Hindlimb muscle (tissue), 1 donor: ENCODE measurements at regions not wholly inside any gene's neighbourhood (a gene's known extent, or its start where the extent isn't known, plus 50 kb on each side); places are given as distances from the start of the nearest gene placed in this dataset.

Experiments used
- DNase-seq: peaks from one replicate; pipeline ENCODE4 v3.0.0-alpha.2; 2013

DNA sequence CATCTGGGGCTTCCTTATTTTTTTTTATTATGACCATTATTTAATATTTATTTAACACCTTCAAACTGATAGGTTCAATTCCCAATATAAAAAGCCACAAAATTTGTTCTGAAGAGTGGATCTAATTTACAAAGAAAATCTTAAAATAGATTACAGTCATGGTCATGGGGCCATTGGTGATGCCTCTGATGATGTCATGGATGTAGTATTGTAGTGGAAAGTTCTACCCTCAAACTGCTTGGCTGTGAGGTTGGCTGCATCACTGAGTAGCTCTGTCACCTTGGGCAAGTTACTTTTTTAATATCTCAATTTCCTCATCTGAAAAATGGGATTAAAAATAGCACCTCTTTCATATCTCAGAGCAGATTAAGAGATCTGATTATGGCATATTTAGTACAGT is 128.5 kb downstream of the DKK1 start:
- no peak for DNase-seq

DNA sequence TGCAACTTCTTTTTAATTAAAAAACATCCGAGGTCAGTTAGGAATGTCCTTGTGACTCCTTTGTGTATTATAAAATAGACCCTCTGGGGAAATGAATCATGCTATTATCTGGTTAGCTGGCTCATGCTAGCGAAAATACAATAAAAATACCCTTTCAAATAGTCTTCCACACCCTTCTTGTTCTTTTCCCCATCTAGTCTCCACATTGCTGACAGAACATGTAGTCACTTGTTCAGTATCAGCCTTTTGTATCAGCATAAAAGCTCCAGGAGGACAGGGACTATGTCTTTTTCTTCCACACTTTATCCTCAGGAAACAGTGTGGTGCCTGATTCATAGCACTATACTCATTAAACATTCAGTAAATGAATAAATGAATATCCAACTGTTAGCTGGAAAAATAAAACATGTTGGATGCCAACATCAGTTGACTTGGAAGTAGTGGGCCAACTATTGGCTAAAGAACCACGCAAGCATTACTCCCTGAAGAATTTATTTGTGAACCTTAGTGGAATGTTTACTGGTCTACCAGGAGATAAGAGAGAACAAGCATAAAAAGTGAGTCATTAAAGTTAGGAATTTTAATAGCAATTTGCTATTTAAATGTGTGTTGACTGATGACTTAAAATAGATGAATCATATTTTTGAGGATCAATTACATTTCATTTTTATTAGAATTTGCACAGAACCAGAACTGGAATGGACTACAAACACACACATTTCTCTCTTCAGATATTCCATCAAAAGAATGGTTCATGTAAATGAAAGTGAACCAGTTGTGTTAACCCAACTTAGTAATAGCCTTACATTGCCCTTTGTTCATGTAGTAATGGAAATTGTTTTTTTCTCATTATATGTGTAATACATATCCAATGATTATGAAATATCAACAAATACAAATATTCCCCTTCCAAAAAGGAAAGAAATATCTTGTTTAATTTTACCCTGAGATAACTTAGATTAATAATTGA is 129.6 kb downstream of the DKK1 start:
- DNase-seq: no peak

DNA sequence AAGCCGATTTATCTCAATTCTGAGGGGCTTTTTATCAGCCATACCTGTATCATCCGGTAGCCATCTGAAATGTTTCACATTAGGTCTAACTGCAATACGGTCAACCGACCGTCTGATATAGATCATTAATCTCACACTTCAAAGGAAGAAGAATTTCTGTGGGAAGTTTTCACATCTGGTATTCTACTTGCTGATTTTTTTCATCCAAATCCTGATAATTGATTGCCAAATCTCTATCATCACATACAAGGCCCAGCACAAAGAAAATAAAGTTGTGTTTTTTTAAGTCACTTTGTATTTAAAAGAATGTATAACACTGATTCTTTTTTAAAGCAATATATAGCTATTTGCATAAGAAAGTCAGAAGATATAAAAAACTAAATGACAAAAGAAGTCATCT is 132.3 kb downstream of the DKK1 start:
- DNase-seq: no peak

DNA sequence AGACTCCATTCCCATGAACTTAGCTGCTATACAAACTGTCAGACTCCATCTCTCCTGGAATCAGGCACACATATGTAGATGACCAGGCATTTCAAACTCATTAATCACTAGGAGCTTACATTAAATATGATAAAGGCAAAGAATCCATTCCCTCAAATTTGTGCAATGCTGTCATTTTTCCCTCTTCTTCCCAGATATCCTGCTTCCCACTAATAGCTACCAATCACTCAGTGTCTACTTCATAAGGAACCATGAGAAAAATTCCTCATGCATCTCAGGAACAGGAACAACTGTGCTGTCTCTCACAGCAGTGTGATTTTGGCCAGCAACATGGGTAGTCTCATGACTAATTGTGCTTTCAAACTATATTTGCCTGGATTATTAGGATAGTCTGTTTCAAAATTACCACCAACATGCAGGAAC is 133.9 kb downstream of the DKK1 start:
- DNase-seq: no peak

DNA sequence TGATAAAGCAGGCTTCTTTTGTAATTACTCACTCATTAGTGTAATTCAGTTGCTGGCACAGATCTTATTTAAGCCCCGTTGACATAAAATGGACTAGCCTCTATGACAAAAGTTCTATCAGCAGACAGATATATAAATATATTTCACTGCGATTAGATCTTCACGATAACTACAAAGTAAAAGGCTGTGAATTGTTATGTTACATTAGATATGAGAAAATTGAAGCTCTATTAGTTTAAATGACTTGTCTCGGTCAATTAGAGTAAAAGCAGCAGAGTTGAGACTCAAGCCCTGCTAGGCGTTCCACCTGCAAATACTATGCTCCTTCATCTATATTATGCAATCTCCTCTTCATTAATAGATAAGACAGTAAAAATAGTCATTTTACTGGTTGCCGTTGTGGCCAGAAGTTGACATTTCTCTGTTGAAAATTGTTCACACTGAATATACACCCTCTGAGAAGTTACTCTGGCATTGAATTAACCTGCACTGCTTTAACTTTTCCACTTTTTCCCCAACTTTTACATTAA is 136.7 kb downstream of the DKK1 start:
- no peak for DNase-seq

DNA sequence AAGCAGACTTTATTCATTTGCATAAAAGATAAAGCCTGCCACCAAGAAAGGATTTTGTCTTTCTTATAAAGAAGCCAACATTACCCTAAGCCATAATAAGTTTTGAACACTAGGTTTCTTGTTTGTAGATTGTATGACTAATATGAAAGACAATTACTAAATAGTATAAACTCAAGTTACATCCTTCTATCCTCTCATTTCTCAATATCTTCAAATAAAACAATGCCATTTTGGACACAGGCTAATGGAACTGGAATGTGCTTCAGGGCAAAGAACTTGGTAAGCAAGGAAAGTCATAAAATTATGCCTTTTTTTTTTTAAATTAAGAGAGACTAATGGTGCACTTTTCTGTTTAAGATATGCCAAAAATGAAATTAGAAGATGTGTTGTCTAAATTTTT is 137.7 kb downstream of the DKK1 start:
- no peak for DNase-seq

DNA sequence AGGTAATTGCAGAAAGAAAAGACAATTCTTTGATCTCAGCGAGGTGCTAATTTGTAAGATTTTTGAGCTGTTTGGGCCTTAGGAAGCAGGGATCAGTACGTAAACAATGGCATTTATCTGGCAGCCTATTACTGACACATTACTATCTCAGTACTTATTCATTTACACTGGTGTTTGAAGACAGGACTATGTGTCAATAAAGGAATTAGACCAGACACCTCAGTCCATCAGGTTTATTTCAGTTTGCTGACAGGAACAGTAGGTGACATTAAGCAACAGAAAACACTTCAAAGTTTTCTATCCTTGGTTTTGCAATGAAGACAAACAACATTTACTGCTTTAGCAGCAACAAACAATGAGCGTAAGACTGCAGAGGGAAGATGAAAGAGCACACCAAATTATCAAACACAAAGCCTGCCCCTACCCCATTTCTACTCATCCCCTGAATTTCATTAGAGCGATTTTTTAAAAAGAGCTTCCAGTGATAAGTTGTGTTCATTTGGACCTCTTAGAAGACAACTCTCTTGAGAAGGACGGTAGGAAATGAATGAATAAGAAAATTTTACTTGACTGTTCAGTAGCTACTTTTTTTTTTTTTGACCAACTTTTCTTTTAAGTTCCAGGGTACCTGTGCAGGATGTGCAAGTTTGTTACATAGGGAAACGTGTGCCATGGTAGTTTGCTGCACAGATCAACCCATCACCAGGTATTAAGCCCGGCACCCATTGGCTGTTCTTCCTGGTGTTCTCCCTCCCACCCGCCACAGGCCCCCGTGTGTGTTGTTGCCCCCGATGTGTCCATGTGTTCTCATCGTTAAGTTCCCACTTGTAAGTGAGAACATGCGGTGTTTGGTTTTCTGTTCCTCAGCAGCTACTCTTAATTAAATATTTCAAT is 138.8 kb downstream of the DKK1 start:
- DNase-seq: no peak

DNA sequence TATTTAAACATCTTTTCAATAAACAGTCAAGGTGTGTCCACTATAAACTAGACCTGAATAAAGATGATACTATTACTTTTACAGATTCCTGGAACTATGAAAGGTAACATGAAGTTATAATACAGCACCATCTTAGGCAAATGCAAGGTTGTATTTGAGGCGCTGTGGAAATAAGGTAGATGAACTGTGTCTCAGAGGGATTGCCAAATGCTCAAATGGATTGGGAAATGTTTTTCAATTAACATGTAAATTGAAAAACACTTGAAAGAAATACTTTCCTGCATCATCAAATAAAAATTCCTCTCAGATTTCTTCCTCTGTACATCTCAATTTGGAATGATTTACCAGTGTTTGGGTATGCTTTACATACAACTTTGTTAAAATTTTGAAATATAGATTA is 139.4 kb downstream of the DKK1 start:
- no peak for DNase-seq

DNA sequence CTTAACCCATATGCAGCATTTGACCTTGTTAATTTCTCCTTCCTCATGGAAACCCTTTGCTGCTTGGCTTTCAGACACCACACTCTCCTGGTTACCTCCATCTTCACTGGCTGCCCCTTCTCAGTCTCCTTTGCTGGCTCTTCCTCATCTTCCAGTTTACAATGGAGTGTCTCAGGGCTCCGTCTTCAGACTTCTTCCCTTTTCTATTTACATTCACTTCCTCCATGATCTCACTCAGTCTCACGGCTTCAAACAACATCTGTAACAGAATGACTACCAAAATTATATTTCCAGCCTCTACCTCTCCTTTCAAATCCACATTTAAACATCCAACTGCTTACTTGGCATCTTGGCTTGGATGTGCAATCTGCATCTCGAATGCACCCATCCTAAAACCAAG is 140.4 kb downstream of the DKK1 start:
- no peak for DNase-seq

DNA sequence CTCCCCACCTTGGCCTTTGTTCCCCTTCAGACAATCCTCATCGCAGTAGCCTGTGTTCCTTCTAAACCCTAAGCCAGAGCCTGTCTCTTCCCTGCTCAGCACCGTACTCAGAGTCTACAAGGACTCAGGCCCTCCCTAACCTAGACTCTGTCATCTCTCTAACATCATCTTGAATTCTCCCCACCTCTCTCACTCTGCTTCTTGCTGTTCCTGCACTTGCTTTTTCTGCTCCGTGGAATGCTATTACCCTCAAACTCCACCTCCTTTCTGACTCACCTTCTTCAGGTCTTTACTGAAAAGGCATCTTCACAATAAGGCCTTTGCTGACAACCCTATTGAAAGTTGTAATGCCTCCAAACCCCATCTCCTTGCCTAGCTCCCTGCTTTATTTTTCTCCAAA is 141.0 kb downstream of the DKK1 start:
- no peak for DNase-seq

DNA sequence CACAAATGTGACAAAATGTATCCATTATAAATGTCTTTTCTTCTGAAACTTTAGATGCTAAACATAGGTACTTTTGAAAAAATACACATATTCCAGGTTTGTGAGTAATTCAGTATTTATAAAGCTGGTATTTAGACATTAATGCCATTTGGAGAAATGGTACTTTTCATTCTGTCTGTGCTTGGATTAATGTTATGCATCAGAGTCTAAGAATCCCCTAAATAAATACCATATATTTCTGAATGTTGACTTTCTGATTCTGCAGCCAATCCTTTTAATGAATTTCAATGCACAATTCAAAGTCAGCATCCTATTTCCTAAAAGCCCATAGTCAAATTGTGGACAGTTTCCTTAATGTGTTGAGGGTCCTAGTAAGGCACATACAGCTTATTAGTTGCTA is 145.0 kb downstream of the DKK1 start:
- DNase-seq: no peak

DNA sequence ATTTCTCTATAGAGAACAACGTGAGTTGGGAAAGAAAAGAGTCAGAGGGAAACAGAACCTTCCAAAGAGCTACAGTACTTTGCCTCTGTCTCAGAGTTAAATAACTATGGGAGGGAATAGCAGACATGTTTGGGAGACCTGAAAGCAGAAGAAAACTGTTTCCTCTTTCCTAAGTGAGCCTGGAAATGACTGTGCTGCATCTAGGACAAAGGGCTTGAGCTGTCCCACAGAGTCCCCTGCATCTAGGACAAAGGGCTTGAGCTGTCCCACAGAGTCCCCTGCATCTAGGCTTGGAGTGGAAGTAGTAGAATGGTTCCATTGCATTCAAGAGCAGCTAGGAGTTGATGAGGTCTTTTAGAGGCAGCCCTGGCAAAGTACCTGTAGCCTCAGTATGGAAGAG is 149.7 kb downstream of the DKK1 start:
- DNase-seq: no peak

DNA sequence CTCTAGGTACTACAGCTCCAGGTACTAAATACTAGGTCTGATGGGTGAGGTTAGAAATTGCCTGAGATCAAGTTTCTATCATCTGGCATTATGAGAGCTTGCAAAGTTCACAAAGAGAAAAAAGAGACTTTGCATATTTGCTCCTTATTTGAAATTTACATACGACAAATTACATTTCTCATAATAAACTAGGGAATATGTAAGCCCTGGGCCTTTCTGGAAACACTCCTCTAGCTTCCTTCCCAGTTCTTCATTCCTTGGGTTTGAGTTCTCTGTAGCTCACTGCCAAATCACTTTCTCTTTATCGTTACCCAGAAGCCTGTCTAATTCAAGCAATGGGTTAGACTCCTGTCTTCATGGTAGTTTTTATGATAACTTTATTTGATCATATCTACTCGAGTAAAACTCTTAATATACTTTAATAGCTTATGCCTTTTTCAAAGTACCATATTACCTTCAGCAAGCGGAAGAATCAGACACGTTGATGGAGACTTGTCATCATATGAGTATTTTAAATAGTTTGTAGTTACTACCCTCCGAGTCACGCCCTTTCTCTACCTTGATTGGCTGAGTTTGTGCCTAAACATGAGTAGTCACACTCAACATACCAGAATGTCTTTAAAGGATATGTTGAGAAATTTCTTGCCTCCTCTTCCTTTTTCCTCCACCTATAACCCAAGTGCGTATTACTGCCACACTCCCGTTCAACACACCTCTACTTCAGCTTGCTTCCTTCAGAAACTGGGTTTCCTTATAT is 150.5 kb downstream of the DKK1 start:
- no peak for DNase-seq

DNA sequence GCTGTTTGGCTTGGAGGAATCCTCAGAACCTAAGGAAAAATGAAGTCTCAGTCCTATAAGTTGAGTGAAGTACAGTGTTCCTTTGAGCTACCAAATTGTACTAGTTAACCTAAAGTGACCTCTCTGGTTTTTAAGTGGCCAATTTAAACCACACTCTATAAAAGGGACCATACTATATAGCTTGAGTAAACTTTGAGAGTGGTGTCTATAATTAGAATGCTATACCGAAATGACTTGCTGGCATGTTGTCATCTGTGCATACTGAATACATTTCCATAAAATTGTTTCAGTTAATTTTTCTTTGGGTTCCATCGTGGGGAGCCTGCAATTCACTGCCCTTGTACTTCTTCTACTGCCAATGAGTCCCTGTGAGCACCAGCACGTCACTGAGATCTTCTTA is 151.1 kb downstream of the DKK1 start:
- no peak for DNase-seq

DNA sequence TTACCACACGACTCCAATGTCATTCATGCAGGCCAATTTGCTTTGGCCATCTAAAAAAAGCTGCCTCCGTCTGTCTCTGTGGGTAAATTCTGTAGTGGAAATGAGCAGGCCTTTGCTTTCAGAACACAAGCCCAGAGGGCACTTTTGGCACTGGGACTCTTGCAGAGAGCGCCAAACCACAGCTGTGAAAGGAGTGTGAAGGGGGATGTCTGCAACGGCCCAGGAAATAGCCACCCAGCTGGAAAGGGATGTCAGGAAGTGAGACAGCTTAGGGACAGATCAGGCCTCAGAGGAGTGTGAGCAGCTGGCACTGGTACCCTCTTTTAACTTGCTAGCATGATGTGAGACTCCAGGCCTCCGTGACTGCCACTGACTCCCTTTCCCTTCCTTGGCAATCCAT is 152.4 kb downstream of the DKK1 start:
- no peak for DNase-seq

DNA sequence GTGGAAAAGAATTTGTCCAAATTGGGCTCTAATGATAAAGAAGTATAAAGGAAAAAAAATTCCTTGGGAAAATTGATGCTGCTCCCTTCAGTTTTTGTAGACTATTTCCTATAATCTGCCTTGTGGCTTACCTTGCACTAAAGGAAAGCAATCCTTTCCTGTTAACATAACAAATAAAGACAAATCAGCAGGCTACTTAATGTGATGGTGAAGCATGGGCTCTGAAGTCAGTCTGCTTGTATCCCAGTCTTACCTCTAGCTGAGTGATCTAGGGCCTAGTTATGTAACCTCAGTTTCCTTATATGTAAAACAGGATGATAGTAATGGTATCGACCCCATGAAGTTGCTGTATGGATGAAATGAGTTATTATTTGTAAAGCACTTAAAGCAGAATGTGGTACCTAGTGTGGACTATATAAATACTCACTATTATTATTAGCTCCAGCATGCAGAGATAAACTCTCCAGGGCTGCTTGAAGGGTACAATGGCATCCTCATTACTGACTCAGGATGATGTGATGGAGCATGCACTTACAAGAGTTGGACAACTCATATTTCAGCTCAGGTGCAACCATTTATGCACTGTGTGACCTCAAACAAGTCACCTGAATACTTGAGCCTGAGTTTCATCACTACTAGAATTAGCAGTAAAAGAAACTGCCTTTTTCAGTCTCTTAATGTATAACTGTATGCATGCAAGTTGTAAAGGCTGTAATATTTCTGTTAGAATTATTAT is 156.1 kb downstream of the DKK1 start:
- DNase-seq: no peak

DNA sequence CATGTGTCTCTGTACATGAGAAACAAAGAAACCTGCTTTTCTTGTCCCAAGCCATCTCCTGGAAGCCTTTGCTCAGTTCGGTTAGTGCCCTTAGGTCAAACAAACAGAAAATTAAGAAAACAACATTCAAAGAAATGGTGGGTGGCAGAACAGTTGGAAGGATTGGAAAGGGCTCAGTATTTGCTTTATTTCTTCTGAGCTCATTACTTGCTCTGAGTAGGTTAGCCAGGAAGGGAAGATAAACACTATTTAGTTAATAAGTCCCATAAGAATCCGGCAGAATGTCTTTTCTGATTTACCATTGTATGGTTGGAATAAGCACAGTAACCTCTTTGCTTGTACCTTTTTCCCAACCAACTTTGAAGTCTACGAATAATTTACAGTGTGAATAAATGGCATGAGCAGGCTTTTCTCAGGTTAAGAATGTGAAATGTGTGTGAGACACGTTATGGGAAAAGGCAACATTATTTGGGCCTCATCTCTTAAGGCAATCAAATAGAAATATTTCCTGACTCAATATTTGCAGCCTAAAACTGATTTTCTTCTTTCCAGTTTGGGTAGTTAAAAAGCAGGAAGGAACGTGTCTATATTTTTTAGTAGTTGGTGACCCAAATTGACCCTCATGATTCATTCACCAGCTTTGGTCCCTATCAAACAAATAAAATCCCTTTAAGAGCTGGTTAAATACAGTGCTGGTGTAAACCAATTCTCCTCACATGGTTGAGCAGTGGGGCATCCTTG is 158.5 kb downstream of the DKK1 start:
- DNase-seq: no peak

DNA sequence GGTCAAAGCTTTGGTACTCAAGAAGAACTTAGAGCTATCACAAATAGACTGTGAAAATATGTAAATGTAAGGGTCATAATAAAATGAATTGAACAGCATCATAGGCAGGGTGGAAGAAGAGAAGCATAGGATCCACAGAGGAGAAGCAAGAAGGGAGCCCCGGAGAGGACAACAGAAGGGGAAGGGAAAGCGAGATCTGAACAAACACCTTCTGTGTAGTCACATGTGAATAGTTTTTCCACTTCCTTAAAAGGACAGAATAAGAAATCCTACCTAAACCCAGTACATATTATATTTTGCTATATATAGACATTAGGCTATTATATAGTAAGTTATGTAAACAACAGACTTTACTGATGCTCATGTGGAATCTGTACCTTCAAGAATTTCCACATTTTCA is 160.2 kb downstream of the DKK1 start:
- no peak for DNase-seq

DNA sequence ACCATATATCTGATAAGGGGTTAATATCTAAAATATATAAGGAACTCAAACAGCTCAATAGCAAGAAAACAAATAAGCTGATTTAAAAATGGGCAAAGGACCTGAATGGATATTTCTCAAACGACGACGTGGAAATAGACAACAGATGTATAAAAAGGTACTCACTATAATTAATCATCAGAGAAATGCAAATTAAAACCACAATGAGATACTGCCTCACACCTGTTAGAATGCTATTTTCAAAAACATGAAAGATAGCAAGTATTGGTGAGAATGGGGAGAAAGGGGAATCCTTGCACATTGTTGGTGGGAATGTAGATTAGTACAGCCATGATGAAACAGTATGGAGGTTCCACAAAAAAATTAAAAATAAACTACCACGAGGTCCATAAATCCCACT is 163.2 kb downstream of the DKK1 start:
- DNase-seq: no peak

DNA sequence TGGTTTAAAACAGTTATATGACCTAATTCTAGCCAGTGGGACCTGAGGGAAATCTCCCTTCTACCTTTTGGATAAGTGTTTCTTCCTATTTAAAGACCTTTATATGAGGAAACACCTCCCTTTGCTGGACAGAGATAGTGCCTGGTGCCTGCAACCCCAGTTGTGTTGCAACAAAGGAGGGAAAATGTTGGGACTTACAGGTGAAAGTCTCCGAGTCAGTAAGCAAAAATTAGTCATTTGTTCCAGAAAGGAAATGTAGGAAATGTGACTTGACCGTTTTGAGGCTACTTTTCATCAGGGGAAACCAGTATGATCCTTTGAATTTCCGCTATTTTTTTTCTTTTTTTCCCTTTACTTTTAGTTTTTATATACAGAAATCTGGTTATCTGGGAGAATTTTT is 165.5 kb downstream of the DKK1 start:
- no peak for DNase-seq

DNA sequence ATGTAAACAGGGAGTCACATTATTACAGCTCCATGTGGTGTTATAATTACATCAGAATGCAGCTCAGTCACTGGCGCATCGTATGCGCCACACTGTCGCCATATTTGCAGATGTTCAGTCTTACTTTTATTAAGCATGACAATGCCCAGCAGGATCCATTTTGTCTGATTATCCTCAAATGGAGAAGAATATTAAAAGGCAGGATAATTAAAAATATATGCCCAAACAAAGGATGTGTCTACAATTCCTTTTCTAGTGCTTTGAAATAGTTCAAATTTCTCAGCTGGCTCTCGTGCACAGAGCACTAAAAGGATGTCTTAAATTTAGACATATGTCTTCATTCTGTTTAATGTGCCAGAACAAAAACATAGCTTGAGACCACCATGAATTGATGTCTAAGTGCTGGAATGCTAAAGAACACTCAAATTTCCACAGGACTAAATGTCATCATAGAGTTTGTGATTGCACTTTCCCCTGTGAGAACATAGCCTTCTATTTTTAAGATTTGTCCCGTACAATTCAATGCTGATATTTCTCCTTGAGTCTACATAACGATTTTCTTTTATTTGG is 168.0 kb downstream of the DKK1 start:
- no peak for DNase-seq
